Panc1 (cell line): ENCODE measurements at regions not wholly inside any gene's neighbourhood (a gene's known extent, or its start where the extent isn't known, plus 50 kb on each side); places are given as distances from the start of the nearest gene placed in this dataset.

Source experiments
- ATAC-seq: fragments of 200-7000 bp; cut with Tn5 transposase; 2 replicates; pipeline ENCODE4 v1.9.1; 2020; ENCODE audit warnings: mild to moderate bottlenecking, moderate library complexity
- BruUV-seq: library from RNA; stranded (reverse); fragments of 400-500 nt; replicated peaks from 2 replicates; lab custom pipeline; 2021; lab: Mats Ljungman, UMichigan
- CTCF ChIA-PET: fragments of 300-600 bp; sonication (Branson Sonifier 250); formaldehyde crosslinking; loops from one replicate; lab custom pipeline; 2022; ENCODE audit warnings: antibody characterized with exemption; lab: Charles Lee
- POLR2A ChIA-PET: fragments of 300-600 bp; sonication (Branson Sonifier 250); formaldehyde crosslinking; loops from one replicate; lab custom pipeline; 2022; ENCODE audit warnings: antibody characterized with exemption; lab: Charles Lee
- DNase-seq: peaks from one replicate; pipeline ENCODE4 v3.0.0-alpha.2; 2010; ENCODE audit warnings: low read depth, low spot score
- H3K27ac ChIP-seq: 2 replicates; pipeline ENCODE4 v1.5.1; 2011; ENCODE audit warnings: mild to moderate bottlenecking, low read length, inconsistent platforms
- H3K27me3 ChIP-seq: fragments of 200-500 bp; sonication (Bioruptor generic); 2 replicates; pipeline ENCODE4 v1.6.0; 2014; ENCODE audit warnings: low read length, inconsistent platforms; ENCODE audit not compliant: control insufficient read depth, insufficient read depth
- H3K36me3 ChIP-seq: fragments of 200-500 bp; sonication (Bioruptor generic); 2 replicates; pipeline ENCODE4 v1.5.1; 2014; ENCODE audit warnings: inconsistent platforms, mild to moderate bottlenecking, low read length, moderate library complexity; ENCODE audit not compliant: control insufficient read depth, insufficient read depth
- H3K4me1 ChIP-seq: 2 replicates; pipeline ENCODE4 v1.5.1; 2011; ENCODE audit warnings: inconsistent platforms, mild to moderate bottlenecking, low read length, moderate library complexity; ENCODE audit not compliant: control insufficient read depth, insufficient read depth
- H3K4me3 ChIP-seq, 2 experiments: 2 replicates each; pipeline ENCODE4 v1.5.1; 2011 to 2012; ENCODE audit warnings: low read depth in 2 of 2, low read length in 2 of 2, mild to moderate bottlenecking in 2 of 2, inconsistent platforms in 1 of 2, moderate library complexity in 1 of 2
- H3K9me3 ChIP-seq: fragments of 200-500 bp; sonication (Bioruptor generic); 2 replicates; pipeline ENCODE4 v1.5.1; 2014; ENCODE audit warnings: low read depth, mild to moderate bottlenecking, inconsistent platforms, low read length, moderate library complexity; ENCODE audit not compliant: control insufficient read depth, insufficient read depth
- POLR2AphosphoS5 ChIP-seq: IDR thresholded peaks from 2 replicates; pipeline ENCODE4 v1.6.1; 2012; ENCODE audit warnings: mild to moderate bottlenecking, low read depth, low read length, moderate library complexity
- REST ChIP-seq, 2 experiments: IDR thresholded peaks; 2 replicates each; pipeline ENCODE4 v1.6.1; 2011 to 2012; ENCODE audit warnings: low read depth in 2 of 2, control low read depth in 1 of 2, low read length in 1 of 2, mild to moderate bottlenecking in 1 of 2, moderate library complexity in 1 of 2; ENCODE audit not compliant: insufficient read depth in 1 of 2
- SIN3A ChIP-seq: IDR thresholded peaks from 2 replicates; pipeline ENCODE4 v1.6.1; 2012; ENCODE audit warnings: low read depth, mild to moderate bottlenecking, low read length, moderate library complexity, borderline replicate concordance; ENCODE audit not compliant: insufficient read depth
- TCF7L2 ChIP-seq: IDR thresholded peaks from 2 replicates; pipeline ENCODE4 v1.6.1; 2011; ENCODE audit warnings: mild to moderate bottlenecking, low read depth, low read length, inconsistent platforms
- in situ Hi-C: cut with HindIII; loops from 2 replicates; pipeline ENCODE4 v1.10.0; 2016; ENCODE audit warnings: low sequenced_read_pairs, low pct_unique_long_range_greater_than_20kb
- intact Hi-C: fragments of 100-400 bp; cut with micrococcal nuclease; formaldehyde crosslinking; loops from one replicate; pipeline ENCODE4 v1.10.0; 2022; ENCODE audit not compliant: unreplicated experiment
- TF ChIP-seq, protein P1 (sequence below): fragments of 450-650 bp; IDR thresholded peaks from 2 replicates; pipeline ENCODE4 v1.5.1; 2017; ENCODE audit warnings: mild to moderate bottlenecking

DNA sequence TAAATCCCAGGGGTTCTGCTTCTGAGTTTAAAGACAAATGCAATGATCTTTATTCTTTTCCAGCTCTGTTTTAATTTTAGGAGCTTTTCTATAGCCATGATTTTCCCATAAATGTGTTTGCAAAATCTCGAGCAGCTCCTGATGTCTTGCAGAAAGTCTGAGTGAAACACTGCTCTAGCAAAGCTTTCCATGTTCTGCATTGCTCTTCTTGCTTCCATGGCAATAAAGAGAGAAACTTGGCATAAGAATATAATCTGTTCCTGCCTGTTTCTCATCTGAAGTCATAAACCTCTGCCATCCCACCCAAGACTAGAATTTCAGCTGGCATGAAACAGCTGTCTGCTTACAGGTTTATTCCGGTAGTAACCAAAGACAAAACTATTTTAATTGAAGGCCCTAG lies 254.5 kb downstream of the SPRY1 start:
- H3K27ac ChIP-seq: peak overlapping the region; percentile 91
- CTCF ChIA-PET: no interaction called here
- POLR2A ChIA-PET: interaction anchor here (0.8 kb wide), 1 partner anchor 96 kb away, joined by 3 read pairs; no protein-coding TSS in a partner anchor
- peaks cover 15% of the 10 kb centered on the region for H3K4me1 ChIP-seq
- ATAC-seq: no peak
- H3K27me3 ChIP-seq: no peaks in the 10 kb centered on the region
- in situ Hi-C loops (no loop called here), intact Hi-C loops (no loop called here)
- BruUV-seq: no TSS peak
- no peak for DNase-seq
- no peak for TF ChIP-seq REST (IDR thresholded peaks at IDR 0.05; ENCODE audit: insufficient read depth in 1 of 2, low read depth in 2 of 2, low read length in 1 of 2)
- TF ChIP-seq SIN3A: no peak
- H3K4me3 ChIP-seq: no peak overlapping the region
- H3K9me3 ChIP-seq: no peaks in the 10 kb centered on the region
- no peaks in the 10 kb centered on the region for H3K36me3 ChIP-seq

GRCh38 chr4:123651536-123652180 lies 255.1 kb downstream of the SPRY1 start:
- H3K36me3 ChIP-seq: no peaks in the 10 kb centered on the region
- H3K9me3 ChIP-seq: no peaks in the 10 kb centered on the region
- ATAC-seq (no peak), DNase-seq (no peak)
- no TSS peak for BruUV-seq
- ChIA-PET CTCF (no interaction called here), POLR2A (no interaction called here)
- TF ChIP-seq REST (IDR thresholded peaks at IDR 0.05; ENCODE audit: insufficient read depth in 1 of 2, low read depth in 2 of 2, low read length in 1 of 2): no peak
- TF ChIP-seq TCF7L2: no peak
- TF ChIP-seq POLR2AphosphoS5: no peak
- TF ChIP-seq, protein P1, sequence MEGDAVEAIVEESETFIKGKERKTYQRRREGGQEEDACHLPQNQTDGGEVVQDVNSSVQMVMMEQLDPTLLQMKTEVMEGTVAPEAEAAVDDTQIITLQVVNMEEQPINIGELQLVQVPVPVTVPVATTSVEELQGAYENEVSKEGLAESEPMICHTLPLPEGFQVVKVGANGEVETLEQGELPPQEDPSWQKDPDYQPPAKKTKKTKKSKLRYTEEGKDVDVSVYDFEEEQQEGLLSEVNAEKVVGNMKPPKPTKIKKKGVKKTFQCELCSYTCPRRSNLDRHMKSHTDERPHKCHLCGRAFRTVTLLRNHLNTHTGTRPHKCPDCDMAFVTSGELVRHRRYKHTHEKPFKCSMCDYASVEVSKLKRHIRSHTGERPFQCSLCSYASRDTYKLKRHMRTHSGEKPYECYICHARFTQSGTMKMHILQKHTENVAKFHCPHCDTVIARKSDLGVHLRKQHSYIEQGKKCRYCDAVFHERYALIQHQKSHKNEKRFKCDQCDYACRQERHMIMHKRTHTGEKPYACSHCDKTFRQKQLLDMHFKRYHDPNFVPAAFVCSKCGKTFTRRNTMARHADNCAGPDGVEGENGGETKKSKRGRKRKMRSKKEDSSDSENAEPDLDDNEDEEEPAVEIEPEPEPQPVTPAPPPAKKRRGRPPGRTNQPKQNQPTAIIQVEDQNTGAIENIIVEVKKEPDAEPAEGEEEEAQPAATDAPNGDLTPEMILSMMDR: no peak
- H3K27me3 ChIP-seq: no peaks in the 10 kb centered on the region
- peak overlapping the region; percentile 91 for H3K27ac ChIP-seq
- peaks cover 15% of the 10 kb centered on the region for H3K4me1 ChIP-seq
- in situ Hi-C loops: no loop called here
- H3K4me3 ChIP-seq: no peak overlapping the region
- intact Hi-C loops: no loop called here
